Thoracic aorta (tissue), 2 donors: ENCODE measurements at regions not wholly inside any gene's neighbourhood (a gene's known extent, or its start where the extent isn't known, plus 50 kb on each side); places are given as distances from the start of the nearest gene placed in this dataset.

Source experiments
- ATAC-seq: fragments of 150-250 bp; one replicate; pipeline ENCODE4 v1.8.0; 2017; ENCODE audit warnings: low read depth; ENCODE audit not compliant: insufficient number of reproducible peaks, low FRiP score
- DNase-seq: peaks from one replicate; pipeline ENCODE4 v3.0.0-alpha.2; 2020; ENCODE audit warnings: low spot score
- H3K27ac ChIP-seq, 2 donors: fragments of 200-600 bp; sonication (generic); 1 replicate in 1 of 2; 2 replicates in 1 of 2; pipeline ENCODE4 v1.5.1; 2016; ENCODE audit warnings: mild to moderate bottlenecking in 2 of 2, moderate library complexity in 2 of 2
- H3K27me3 ChIP-seq: fragments of 200-600 bp; sonication (generic); replicated peaks from 2 replicates; pipeline ENCODE4 v1.6.0; 2016; ENCODE audit warnings: mild to moderate bottlenecking; ENCODE audit not compliant: insufficient read depth
- H3K36me3 ChIP-seq: fragments of 200-600 bp; sonication (generic); one replicate; pipeline ENCODE4 v1.5.1; 2016
- H3K4me1 ChIP-seq, 2 donors: fragments of 200-600 bp; sonication (generic); 1 replicate in 1 of 2; 2 replicates in 1 of 2; pipeline versions ENCODE4 v1.5.1 to v1.6.0; 2016; ENCODE audit warnings: low read depth in 2 of 2, mild to moderate bottlenecking in 1 of 2; ENCODE audit not compliant: control insufficient read depth in 1 of 2
- H3K4me3 ChIP-seq: fragments of 200-600 bp; sonication (generic); 2 replicates; pipeline ENCODE4 v1.5.1; 2016; ENCODE audit warnings: mild to moderate bottlenecking
- H3K9me3 ChIP-seq: fragments of 200-600 bp; sonication (generic); 2 replicates; pipeline ENCODE4 v1.5.1; 2016
- TF ChIP-seq, protein P1 (sequence below): fragments of 200-600 bp; sonication (generic); IDR thresholded peaks from one replicate; pipeline ENCODE4 v1.5.1; 2019; ENCODE audit warnings: antibody characterized with exemption

DNA sequence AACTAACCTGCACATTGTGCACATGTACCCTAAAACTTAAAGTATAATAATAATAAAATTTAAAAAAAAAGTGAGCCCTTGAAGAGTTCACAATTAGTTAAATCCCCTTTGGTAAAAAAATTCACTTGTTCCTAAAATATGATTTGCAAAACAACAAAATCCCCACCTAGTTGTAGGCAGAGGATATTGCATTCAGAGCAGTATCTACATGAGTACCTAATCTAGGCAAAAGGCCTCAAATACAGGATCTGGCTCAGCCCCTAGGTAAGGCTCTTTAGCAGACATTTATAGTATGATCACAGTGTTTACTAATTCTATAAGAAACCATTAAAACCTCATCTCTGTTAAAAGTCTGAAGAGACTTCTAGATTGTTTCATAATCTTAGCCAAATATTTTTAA lies 89.3 kb upstream of the CCDC80 start:
- TF ChIP-seq, protein P1, sequence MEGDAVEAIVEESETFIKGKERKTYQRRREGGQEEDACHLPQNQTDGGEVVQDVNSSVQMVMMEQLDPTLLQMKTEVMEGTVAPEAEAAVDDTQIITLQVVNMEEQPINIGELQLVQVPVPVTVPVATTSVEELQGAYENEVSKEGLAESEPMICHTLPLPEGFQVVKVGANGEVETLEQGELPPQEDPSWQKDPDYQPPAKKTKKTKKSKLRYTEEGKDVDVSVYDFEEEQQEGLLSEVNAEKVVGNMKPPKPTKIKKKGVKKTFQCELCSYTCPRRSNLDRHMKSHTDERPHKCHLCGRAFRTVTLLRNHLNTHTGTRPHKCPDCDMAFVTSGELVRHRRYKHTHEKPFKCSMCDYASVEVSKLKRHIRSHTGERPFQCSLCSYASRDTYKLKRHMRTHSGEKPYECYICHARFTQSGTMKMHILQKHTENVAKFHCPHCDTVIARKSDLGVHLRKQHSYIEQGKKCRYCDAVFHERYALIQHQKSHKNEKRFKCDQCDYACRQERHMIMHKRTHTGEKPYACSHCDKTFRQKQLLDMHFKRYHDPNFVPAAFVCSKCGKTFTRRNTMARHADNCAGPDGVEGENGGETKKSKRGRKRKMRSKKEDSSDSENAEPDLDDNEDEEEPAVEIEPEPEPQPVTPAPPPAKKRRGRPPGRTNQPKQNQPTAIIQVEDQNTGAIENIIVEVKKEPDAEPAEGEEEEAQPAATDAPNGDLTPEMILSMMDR: no peak
- no peaks in the 10 kb centered on the region for H3K27me3 ChIP-seq
- H3K4me3 ChIP-seq: no peak overlapping the region

DNA sequence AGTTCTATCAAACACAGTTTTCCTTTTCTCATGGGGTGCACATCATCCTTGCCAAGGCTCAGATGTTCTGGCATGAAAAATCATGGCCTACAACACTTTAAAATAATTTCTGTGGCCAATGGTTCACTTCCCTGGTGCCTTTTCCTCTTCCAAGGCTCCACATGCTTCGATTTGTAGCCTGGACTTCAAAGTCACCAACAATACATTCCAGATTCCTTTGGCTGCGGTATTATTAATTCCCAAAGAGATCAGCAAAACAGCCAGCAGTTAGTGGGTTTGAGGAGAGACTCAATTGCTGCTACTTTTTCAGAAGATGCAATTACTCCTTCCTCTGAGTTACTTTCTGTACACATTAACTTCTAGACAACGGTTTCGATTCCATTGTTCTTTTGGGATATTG lies 80.3 kb upstream of the CCDC80 start:
- no peak for DNase-seq
- H3K27ac ChIP-seq: no peak overlapping the region
- TF ChIP-seq, protein P1: no peak

More for the DNA sequence above, 89.3 kb upstream of the CCDC80 start:
- Histone ChIP-seq H3K4me1 (no peaks in the 10 kb centered on the region), H3K9me3 (no peaks in the 10 kb centered on the region), H3K27ac (no peak overlapping the region), H3K36me3 (no peaks in the 10 kb centered on the region)
- ATAC-seq (no peak), DNase-seq (no peak)

DNA sequence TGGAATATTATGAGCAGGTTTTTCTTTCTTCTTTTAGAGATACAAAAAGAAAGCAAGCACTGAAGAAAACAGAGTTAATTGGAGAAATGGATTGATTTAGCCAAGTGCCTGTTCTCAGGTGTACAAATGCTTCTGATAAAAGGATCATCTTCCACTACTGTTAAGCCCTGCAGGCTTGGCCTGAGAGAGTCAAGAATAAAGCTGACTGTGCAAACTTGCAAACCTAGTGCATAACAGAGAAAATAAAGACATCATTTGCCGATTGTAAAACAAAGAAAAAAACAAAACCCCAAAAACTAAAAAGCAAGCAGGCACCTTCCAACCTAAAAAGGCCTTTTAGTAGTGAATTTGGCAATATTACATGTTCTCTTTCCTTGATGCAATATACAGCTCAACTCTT lies 78.0 kb upstream of the CCDC80 start:
- Histone ChIP-seq H3K4me3 (no peak overlapping the region), H3K9me3 (no peaks in the 10 kb centered on the region), H3K27me3 (no peaks in the 10 kb centered on the region), H3K4me1 (no peaks in the 10 kb centered on the region), H3K27ac (no peak overlapping the region), H3K36me3 (no peaks in the 10 kb centered on the region)
- DNase-seq (no peak), ATAC-seq (no peak)
- TF ChIP-seq, protein P1: no peak

More for the DNA sequence above, 80.3 kb upstream of the CCDC80 start:
- no peaks in the 10 kb centered on the region for H3K36me3 ChIP-seq
- no peak for ATAC-seq
- no peak overlapping the region for H3K4me3 ChIP-seq
- no peaks in the 10 kb centered on the region for H3K9me3 ChIP-seq
- no peaks in the 10 kb centered on the region for H3K27me3 ChIP-seq
- no peaks in the 10 kb centered on the region for H3K4me1 ChIP-seq

DNA sequence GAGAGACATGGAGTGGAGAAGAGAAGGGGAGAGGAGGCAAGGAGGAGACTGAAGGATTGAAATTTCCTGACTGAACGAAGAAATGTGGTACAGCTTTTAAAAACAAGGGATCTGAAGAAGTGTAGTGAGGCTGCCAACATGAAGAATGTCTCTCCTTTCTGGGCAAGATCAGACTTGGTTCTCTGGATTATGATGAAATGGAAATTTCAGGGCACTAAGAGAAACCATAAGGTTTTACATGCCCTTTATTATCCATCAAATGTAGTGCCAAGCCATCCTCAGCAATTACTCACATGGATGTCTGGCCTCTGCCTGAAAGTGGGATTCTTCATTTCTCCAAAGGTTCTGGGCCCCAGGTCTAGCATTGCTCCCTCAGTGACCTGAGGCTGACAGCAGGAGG lies 77.6 kb upstream of the CCDC80 start:
- Histone ChIP-seq H3K36me3 (no peaks in the 10 kb centered on the region), H3K4me1 (no peaks in the 10 kb centered on the region), H3K27ac (no peak overlapping the region), H3K27me3 (no peaks in the 10 kb centered on the region), H3K4me3 (no peak overlapping the region), H3K9me3 (no peaks in the 10 kb centered on the region)
- TF ChIP-seq, protein P1: no peak
- ATAC-seq (no peak), DNase-seq (no peak)

DNA sequence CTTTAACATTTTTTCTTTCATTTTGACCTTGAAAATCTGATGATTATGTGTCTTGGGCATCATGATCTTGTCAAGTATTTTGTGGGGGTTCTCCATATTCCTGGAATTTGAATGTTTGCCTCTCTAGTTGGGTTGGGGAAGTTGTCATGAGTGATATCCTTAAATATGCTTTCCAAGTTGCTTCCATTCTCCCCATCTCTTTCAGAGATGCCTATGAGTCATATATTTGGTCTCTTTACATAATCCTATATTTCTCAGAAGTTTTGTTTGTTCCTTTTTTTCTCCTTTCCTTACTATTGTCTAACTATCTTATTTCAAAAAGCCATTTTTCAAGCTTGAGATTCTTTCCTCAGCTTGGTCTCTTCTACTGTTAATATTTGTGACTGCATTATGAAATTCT lies 69.0 kb upstream of the CCDC80 start:
- TF ChIP-seq, protein P1: no peak
- no peaks in the 10 kb centered on the region for H3K4me1 ChIP-seq
- no peaks in the 10 kb centered on the region for H3K9me3 ChIP-seq
- ATAC-seq (no peak), DNase-seq (no peak)
- H3K36me3 ChIP-seq: no peaks in the 10 kb centered on the region
- no peaks in the 10 kb centered on the region for H3K27me3 ChIP-seq
- no peak overlapping the region for H3K4me3 ChIP-seq
- H3K27ac ChIP-seq: no peak overlapping the region
